ENCODE measurements at regions not wholly inside any gene's neighbourhood (a gene's known extent, or its start where the extent isn't known, plus 50 kb on each side); places are given as distances from the start of the nearest gene placed in this dataset.

- no peak overlapping the region for H3K27ac ChIP-seq
- DNase-seq, result no peak
- no peak overlapping the region for H3K4me3 ChIP-seq
- intact Hi-C loops (cut with DNase I; ENCODE audit: low total_unique reads), result no loop called here
- H3K4me1 ChIP-seq, result no peaks in the 10 kb centered on the region
- H3K9me3 ChIP-seq, result peaks cover under 1 to 14% (median 4%) of the 10 kb centered on the region in 3 donors
- no peaks in the 10 kb centered on the region for H3K27me3 ChIP-seq
- TF ChIP-seq, protein P1, sequence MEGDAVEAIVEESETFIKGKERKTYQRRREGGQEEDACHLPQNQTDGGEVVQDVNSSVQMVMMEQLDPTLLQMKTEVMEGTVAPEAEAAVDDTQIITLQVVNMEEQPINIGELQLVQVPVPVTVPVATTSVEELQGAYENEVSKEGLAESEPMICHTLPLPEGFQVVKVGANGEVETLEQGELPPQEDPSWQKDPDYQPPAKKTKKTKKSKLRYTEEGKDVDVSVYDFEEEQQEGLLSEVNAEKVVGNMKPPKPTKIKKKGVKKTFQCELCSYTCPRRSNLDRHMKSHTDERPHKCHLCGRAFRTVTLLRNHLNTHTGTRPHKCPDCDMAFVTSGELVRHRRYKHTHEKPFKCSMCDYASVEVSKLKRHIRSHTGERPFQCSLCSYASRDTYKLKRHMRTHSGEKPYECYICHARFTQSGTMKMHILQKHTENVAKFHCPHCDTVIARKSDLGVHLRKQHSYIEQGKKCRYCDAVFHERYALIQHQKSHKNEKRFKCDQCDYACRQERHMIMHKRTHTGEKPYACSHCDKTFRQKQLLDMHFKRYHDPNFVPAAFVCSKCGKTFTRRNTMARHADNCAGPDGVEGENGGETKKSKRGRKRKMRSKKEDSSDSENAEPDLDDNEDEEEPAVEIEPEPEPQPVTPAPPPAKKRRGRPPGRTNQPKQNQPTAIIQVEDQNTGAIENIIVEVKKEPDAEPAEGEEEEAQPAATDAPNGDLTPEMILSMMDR (IDR thresholded peaks at IDR 0.05), result no peak
- no peaks in the 10 kb centered on the region for H3K36me3 ChIP-seq
Measured at GRCh38 chr22:34330432-34330831, 410.2 kb upstream of the LARGE1 start.

DNA sequence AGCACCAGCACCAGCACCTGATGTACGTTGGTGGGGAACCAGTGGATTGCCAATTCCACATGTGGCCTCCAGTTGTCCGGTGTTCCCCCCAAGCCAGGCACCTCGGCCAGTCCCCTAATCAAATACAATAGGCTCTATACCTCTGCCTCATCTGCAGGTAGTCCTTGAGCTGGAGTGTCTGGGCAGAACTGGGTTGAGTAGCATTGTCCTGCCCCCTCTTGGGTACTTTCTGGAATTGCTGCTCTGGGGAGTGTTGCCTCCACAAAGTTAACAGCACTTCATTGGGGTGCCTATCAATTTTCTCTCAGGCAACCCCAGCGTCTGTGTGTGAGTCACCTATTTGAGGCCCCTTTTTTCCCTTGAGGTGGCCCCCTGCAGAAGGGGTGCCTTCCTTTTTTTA is 413.0 kb upstream of the LARGE1 start:
- H3K27ac ChIP-seq, result no peak overlapping the region
- H3K4me1 ChIP-seq, result no peaks in the 10 kb centered on the region
- intact Hi-C loops (cut with DNase I; ENCODE audit: low total_unique reads), result no loop called here
- peaks cover 4 to 21% (median 5%) of the 10 kb centered on the region in 3 donors for H3K9me3 ChIP-seq
- H3K36me3 ChIP-seq, result no peaks in the 10 kb centered on the region
- no peak for DNase-seq
- H3K27me3 ChIP-seq, result no peaks in the 10 kb centered on the region
- TF ChIP-seq, protein P1 (IDR thresholded peaks at IDR 0.05), result no peak
- H3K4me3 ChIP-seq, result no peak overlapping the region

DNA sequence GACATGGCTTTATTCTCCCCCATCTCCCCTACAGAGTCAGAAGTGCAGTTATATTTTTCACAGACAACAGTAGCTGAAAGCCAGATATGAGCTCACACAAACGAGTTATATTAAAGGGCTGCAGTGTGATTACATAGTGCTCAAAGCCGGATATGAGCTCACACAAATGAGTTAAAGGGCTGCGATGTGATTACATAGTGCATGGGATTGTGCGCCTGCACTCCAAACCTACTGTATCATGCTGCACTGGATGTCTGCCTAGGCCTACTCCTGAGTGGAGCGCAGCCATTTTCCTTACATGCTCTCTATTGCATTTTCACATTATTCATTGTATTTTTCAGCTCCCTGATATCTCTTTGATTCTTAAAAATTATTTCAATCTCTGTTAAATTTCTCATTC is 414.6 kb upstream of the LARGE1 start:
- intact Hi-C loops (cut with DNase I; ENCODE audit: low total_unique reads), result no loop called here
- Histone ChIP-seq H3K4me3 (no peak overlapping the region), H3K27ac (no peak overlapping the region), H3K4me1 (no peaks in the 10 kb centered on the region), H3K36me3 (no peaks in the 10 kb centered on the region), H3K27me3 (no peaks in the 10 kb centered on the region), H3K9me3 (peaks cover 4 to 21% (median 5%) of the 10 kb centered on the region in 3 donors)
- TF ChIP-seq, protein P1 (IDR thresholded peaks at IDR 0.05), result no peak
- DNase-seq, result no peak

GRCh38 chr22:34344702-34345101 is 424.4 kb upstream of the LARGE1 start:
- Histone ChIP-seq H3K36me3 (no peaks in the 10 kb centered on the region), H3K27me3 (no peaks in the 10 kb centered on the region), H3K9me3 (no peaks in the 10 kb centered on the region), H3K4me1 (no peaks in the 10 kb centered on the region), H3K27ac (no peak overlapping the region), H3K4me3 (no peak overlapping the region)
- intact Hi-C loops (cut with DNase I; ENCODE audit: low total_unique reads), result no loop called here
- DNase-seq, result no peak
- TF ChIP-seq, protein P1 (IDR thresholded peaks at IDR 0.05), result no peak

GRCh38 chr22:34354071-34354817 is 434.0 kb upstream of the LARGE1 start:
- TF ChIP-seq, protein P1 (IDR thresholded peaks at IDR 0.05), result no peak
- H3K4me1 ChIP-seq, result no peaks in the 10 kb centered on the region
- no peak overlapping the region for H3K4me3 ChIP-seq
- H3K36me3 ChIP-seq, result no peaks in the 10 kb centered on the region
- intact Hi-C loops (cut with DNase I; ENCODE audit: low total_unique reads), result no loop called here
- no peaks in the 10 kb centered on the region for H3K9me3 ChIP-seq
- no peak for DNase-seq
- no peak overlapping the region for H3K27ac ChIP-seq
- no peaks in the 10 kb centered on the region for H3K27me3 ChIP-seq

Data from tibial artery (tissue), 4 donors.